ENCODE measurements at regions not wholly inside any gene's neighbourhood (a gene's known extent, or its start where the extent isn't known, plus 50 kb on each side); places are given as distances from the start of the nearest gene placed in this dataset.

DNA sequence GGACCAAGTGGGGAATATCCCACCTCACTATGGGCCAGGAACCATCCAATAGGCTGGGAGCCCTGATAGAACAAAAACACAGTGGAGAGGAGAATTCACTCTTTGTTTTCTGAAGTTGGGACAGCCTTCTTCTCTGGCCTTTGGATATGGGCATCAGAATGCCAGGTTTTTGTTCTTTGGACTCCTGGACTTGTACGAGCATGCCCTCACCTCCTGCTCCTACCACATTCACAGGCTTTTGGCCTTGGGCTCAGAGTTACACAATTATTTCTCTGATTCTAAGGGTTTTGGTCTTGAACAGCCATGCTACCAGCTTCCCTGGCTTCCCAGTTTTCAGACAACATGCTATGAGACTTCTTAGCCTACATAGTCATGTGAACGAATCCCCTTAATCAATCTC, 732.9 kb upstream of the VRK2 start:
- Mint-ChIP-seq H3K4me1 (no peaks in the 10 kb centered on the region), H3K27me3 (ENCODE audit: insufficient read depth, low read depth) (no peaks in the 10 kb centered on the region), H3K9me3 (no peaks in the 10 kb centered on the region), H3K36me3 (no peaks in the 10 kb centered on the region), H3K27ac (no peak overlapping the region), H3K4me3 (no peak overlapping the region)
- Histone ChIP-seq H3F3A (ENCODE audit: low read depth) (no peaks in the 10 kb centered on the region), H2AFZ (replicated peaks) (no peak overlapping the region), H4K20me1 (ENCODE audit: low read depth) (no peaks in the 10 kb centered on the region), H3K4me3 (no peak overlapping the region), H3K4me1 (no peaks in the 10 kb centered on the region), H3K4me2 (no peak overlapping the region), H3K9me3 (ENCODE audit: low read depth) (no peaks in the 10 kb centered on the region), H3K36me3 (no peaks in the 10 kb centered on the region), H3K9ac (no peak overlapping the region), H3K79me2 (ENCODE audit: low read depth) (no peaks in the 10 kb centered on the region), H3K27me3 (no peaks in the 10 kb centered on the region), H3K27ac (no peak overlapping the region)
- DNase-seq (ENCODE audit: low spot score), result no peak
- TF ChIP-seq CTCF (IDR thresholded peaks at IDR 0.05) (no peak), EZH2phosphoT487 (IDR thresholded peaks at IDR 0.05) (no peak), EZH2 (IDR thresholded peaks at IDR 0.05) (no peak)

DNA sequence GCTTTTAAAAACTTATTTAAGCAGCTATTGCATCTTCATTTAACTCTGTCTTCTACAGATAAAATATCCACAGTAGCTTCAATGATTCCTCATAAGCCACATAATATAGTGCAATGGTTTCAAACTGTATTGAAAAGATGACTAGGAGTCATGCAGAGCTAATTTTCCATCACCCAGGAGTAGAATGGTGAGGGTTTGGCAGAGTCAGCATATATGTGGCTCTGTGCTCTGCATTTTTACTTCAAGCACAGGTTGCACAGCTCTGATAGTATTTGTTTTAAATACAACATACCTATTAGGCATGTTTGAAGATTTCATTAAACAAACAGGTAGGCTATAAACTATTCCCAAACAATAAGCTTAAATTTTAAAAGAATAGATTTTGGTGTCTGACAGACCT, 731.9 kb upstream of the VRK2 start:
- Histone ChIP-seq H3K9me3 (ENCODE audit: low read depth) (no peaks in the 10 kb centered on the region), H4K20me1 (ENCODE audit: low read depth) (no peaks in the 10 kb centered on the region), H3K9ac (no peak overlapping the region), H3K4me1 (no peaks in the 10 kb centered on the region), H3K79me2 (ENCODE audit: low read depth) (no peaks in the 10 kb centered on the region), H3K36me3 (no peaks in the 10 kb centered on the region), H3K27ac (no peak overlapping the region), H3K4me3 (no peak overlapping the region), H3K27me3 (no peaks in the 10 kb centered on the region), H2AFZ (replicated peaks) (no peak overlapping the region), H3K4me2 (no peak overlapping the region), H3F3A (ENCODE audit: low read depth) (no peaks in the 10 kb centered on the region)
- no peak overlapping the region for H3K4me3 Mint-ChIP-seq
- H3K27me3 Mint-ChIP-seq (ENCODE audit: insufficient read depth, low read depth), result no peaks in the 10 kb centered on the region
- no peaks in the 10 kb centered on the region for H3K4me1 Mint-ChIP-seq
- TF ChIP-seq EZH2 (IDR thresholded peaks at IDR 0.05) (no peak), CTCF (IDR thresholded peaks at IDR 0.05) (no peak), EZH2phosphoT487 (IDR thresholded peaks at IDR 0.05) (no peak)
- H3K9me3 Mint-ChIP-seq, result no peaks in the 10 kb centered on the region
- no peak for DNase-seq (ENCODE audit: low spot score)
- H3K27ac Mint-ChIP-seq, result no peak overlapping the region
- no peaks in the 10 kb centered on the region for H3K36me3 Mint-ChIP-seq

GRCh38 chr2:57330447-57330846, 716.2 kb upstream of the VRK2 start:
- H3K27ac Mint-ChIP-seq, result no peak overlapping the region
- H3K9me3 ChIP-seq (ENCODE audit: low read depth), result no peaks in the 10 kb centered on the region

More at GRCh38 chr2:57330447-57330846, 716.2 kb upstream of the VRK2 start:
- Histone ChIP-seq H2AFZ (replicated peaks) (no peak overlapping the region), H3K79me2 (ENCODE audit: low read depth) (no peaks in the 10 kb centered on the region), H3K36me3 (no peaks in the 10 kb centered on the region), H3K4me1 (no peaks in the 10 kb centered on the region), H3K4me2 (no peak overlapping the region), H3K9ac (no peak overlapping the region), H4K20me1 (ENCODE audit: low read depth) (no peaks in the 10 kb centered on the region), H3K27ac (no peak overlapping the region), H3F3A (ENCODE audit: low read depth) (no peaks in the 10 kb centered on the region), H3K27me3 (no peaks in the 10 kb centered on the region), H3K4me3 (no peak overlapping the region)
- TF ChIP-seq EZH2 (IDR thresholded peaks at IDR 0.05) (no peak), EZH2phosphoT487 (IDR thresholded peaks at IDR 0.05) (no peak), CTCF (IDR thresholded peaks at IDR 0.05) (no peak)
- Mint-ChIP-seq H3K36me3 (no peaks in the 10 kb centered on the region), H3K9me3 (no peaks in the 10 kb centered on the region), H3K4me3 (no peak overlapping the region), H3K4me1 (no peaks in the 10 kb centered on the region), H3K27me3 (ENCODE audit: insufficient read depth, low read depth) (peaks cover 2% of the 10 kb centered on the region)
- DNase-seq (ENCODE audit: low spot score), result no peak
